Endothelial cell of umbilical vein (primary cell): ENCODE measurements at regions not wholly inside any gene's neighbourhood (a gene's known extent, or its start where the extent isn't known, plus 50 kb on each side); places are given as distances from the start of the nearest gene placed in this dataset.

Experiments
- BruUV-seq: library from RNA; stranded (reverse); fragments of 400-500 nt; replicated peaks from 2 replicates; lab custom pipeline; 2021; lab: Mats Ljungman, UMichigan
- CTCF ChIA-PET: fragments of 300-600, 350-600 bp; sonication (Branson Sonifier 250); formaldehyde crosslinking; loops from one replicate; lab custom pipeline; 2021; ENCODE audit warnings: antibody characterized with exemption, inconsistent platforms; lab: Charles Lee
- POLR2A ChIA-PET: fragments of 300-600, 350-600 bp; sonication (Branson Sonifier 250); formaldehyde crosslinking; loops from one replicate; lab custom pipeline; 2021; ENCODE audit warnings: antibody characterized with exemption, inconsistent platforms; lab: Charles Lee
- DNase-seq: peaks from one replicate; pipeline ENCODE4 v3.0.0-alpha.2; 2011; ENCODE audit warnings: low read depth, low spot score
- FAIRE-seq: peaks from 2 replicates; lab custom pipeline; 2011; peaks lifted over from hg19 to GRCh38; lab: Jason Lieb, UNC
- H2AFZ ChIP-seq: 2 replicates; pipeline ENCODE4 v1.6.0; 2012; ENCODE audit warnings: low read depth, low read length, control low read depth, inconsistent platforms
- H3K27ac ChIP-seq: 2 replicates; pipeline ENCODE4 v1.5.1; 2011; ENCODE audit warnings: low read depth, mild to moderate bottlenecking, control low read depth, low read length, moderate library complexity; ENCODE audit not compliant: insufficient read depth
- H3K27me3 ChIP-seq, 2 experiments: 2 replicates each; pipeline versions ENCODE4 v1.6.0 to v1.6.1; 2011; ENCODE audit warnings: low read length in 2 of 2, mixed read lengths in 1 of 2; ENCODE audit not compliant: control insufficient read depth in 2 of 2, insufficient read depth in 2 of 2
- H3K36me3 ChIP-seq, 2 experiments: 2 replicates in 1 of 2; 3 replicates in 1 of 2; pipeline ENCODE4 v1.5.1; 2011; ENCODE audit warnings: low read length in 2 of 2, mild to moderate bottlenecking in 1 of 2, moderate library complexity in 1 of 2; ENCODE audit not compliant: control insufficient read depth in 2 of 2, insufficient read depth in 2 of 2; ENCODE audit errors: extremely low read depth in 1 of 2
- H3K4me1 ChIP-seq: 3 replicates; pipeline ENCODE4 v1.5.1; 2011; ENCODE audit warnings: mild to moderate bottlenecking, low read length; ENCODE audit not compliant: control insufficient read depth, insufficient read depth; ENCODE audit errors: extremely low read depth
- H3K4me2 ChIP-seq: 2 replicates; pipeline ENCODE4 v1.6.1; 2011; ENCODE audit warnings: low read length, control low read depth, mixed read lengths; ENCODE audit not compliant: insufficient read depth
- H3K4me3 ChIP-seq, 3 experiments: fragments of 200-600 bp in 1 of 3; sonication (generic), shearing (Covaris generic) in 1 of 3; replicated peaks in 1 of 3; 2 replicates each; pipeline ENCODE4 v1.5.1; 2011 to 2016; ENCODE audit warnings: control low read depth in 3 of 3, low read length in 3 of 3, mild to moderate bottlenecking in 2 of 3, inconsistent platforms in 1 of 3, low read depth in 1 of 3, moderate library complexity in 1 of 3; ENCODE audit not compliant: insufficient read depth in 1 of 3
- H3K79me2 ChIP-seq: 2 replicates; pipeline ENCODE4 v1.6.0; 2012; ENCODE audit warnings: low read length, inconsistent platforms; ENCODE audit not compliant: control insufficient read depth, insufficient read depth
- H3K9ac ChIP-seq: replicated peaks from 2 replicates; pipeline ENCODE3; 2011; ENCODE audit warnings: low read length, control low read depth; ENCODE audit not compliant: insufficient read depth; ENCODE audit errors: extremely low read depth
- H3K9me1 ChIP-seq: replicated peaks from 3 replicates; pipeline ENCODE4 v1.6.0; 2011; ENCODE audit warnings: mild to moderate bottlenecking, low read length; ENCODE audit not compliant: control insufficient read depth, insufficient read depth; ENCODE audit errors: extremely low read depth
- H3K9me3 ChIP-seq: replicated peaks from 2 replicates; pipeline ENCODE4 v1.5.1; 2012; ENCODE audit warnings: low read length, inconsistent platforms; ENCODE audit not compliant: control insufficient read depth, insufficient read depth
- H4K20me1 ChIP-seq: replicated peaks from 2 replicates; pipeline ENCODE3; 2011; ENCODE audit warnings: mild to moderate bottlenecking, low read length; ENCODE audit not compliant: control insufficient read depth, insufficient read depth; ENCODE audit errors: extremely low read depth
- CTCF ChIP-seq, 2 donors: IDR thresholded peaks; 1 replicate in 1 of 2; 2 replicates in 1 of 2; pipeline ENCODE4 v1.5.1; 2011; ENCODE audit warnings: low read length in 2 of 2, mild to moderate bottlenecking in 2 of 2, moderate library complexity in 2 of 2, control low read depth in 1 of 2, inconsistent platforms in 1 of 2, low read depth in 1 of 2; ENCODE audit not compliant: insufficient read depth in 1 of 2; ENCODE audit errors: extremely low read depth in 1 of 2
- EZH2 ChIP-seq: IDR thresholded peaks from 2 replicates; pipeline ENCODE4 v1.6.1; 2012; ENCODE audit warnings: borderline replicate concordance, low read depth, mild to moderate bottlenecking, moderate library complexity, low read length, inconsistent platforms; ENCODE audit not compliant: severe bottlenecking
- POLR2A ChIP-seq: IDR thresholded peaks from 2 replicates; pipeline ENCODE4 v1.6.1; 2012; ENCODE audit warnings: low read depth, mild to moderate bottlenecking, control low read depth, low read length
- dilution Hi-C: fragments of 300-500 bp; cut with MboI; formaldehyde crosslinking; loops from one replicate; pipeline ENCODE4 v1.15.0; 2019; ENCODE audit warnings: low sequenced_read_pairs; ENCODE audit not compliant: extremely low pct_ligation_motif_present
- intact Hi-C: fragments of 100-400 bp; cut with micrococcal nuclease; formaldehyde crosslinking; loops from one replicate; pipeline ENCODE4 v1.10.0; 2022

GRCh38 chr14:22107753-22108152 lies 434.1 kb upstream of the OR4E1 start:
- FAIRE-seq (no peak), DNase-seq (no peak)
- Histone ChIP-seq H3K36me3 (no peaks in the 10 kb centered on the region), H3K4me3 (no peak overlapping the region), H3K27ac (no peak overlapping the region), H4K20me1 (no peaks in the 10 kb centered on the region), H3K9me3 (no peaks in the 10 kb centered on the region), H3K4me1 (no peaks in the 10 kb centered on the region), H3K27me3 (peaks cover 0 to 3% of the 10 kb centered on the region in 2 experiments), H3K4me2 (no peak overlapping the region), H3K9ac (no peak overlapping the region), H2AFZ (no peak overlapping the region), H3K79me2 (no peaks in the 10 kb centered on the region), H3K9me1 (no peaks in the 10 kb centered on the region)
- CTCF ChIA-PET, result interaction anchor here (1.3 to 1.6 kb wide), 2 partner anchors 12 to 24 kb away, joined by 5 to 7 read pairs; no protein-coding TSS in a partner anchor
- TF ChIP-seq POLR2A, result no peak
- BruUV-seq, result no TSS peak
- POLR2A ChIA-PET, result no interaction called here
- dilution Hi-C loops, result no loop called here
- intact Hi-C loops, result no loop called here

GRCh38 chr14:22106700-22107697 lies 433.4 kb upstream of the OR4E1 start:
- Histone ChIP-seq H2AFZ (no peak overlapping the region), H3K36me3 (no peaks in the 10 kb centered on the region), H3K4me1 (no peaks in the 10 kb centered on the region), H3K4me2 (no peak overlapping the region), H3K4me3 (no peak overlapping the region), H3K9ac (no peak overlapping the region), H3K9me3 (no peaks in the 10 kb centered on the region), H3K9me1 (no peaks in the 10 kb centered on the region), H3K79me2 (no peaks in the 10 kb centered on the region), H4K20me1 (no peaks in the 10 kb centered on the region), H3K27ac (no peak overlapping the region), H3K27me3 (no peaks in the 10 kb centered on the region)
- CTCF ChIA-PET, result interaction anchor here (1.0 to 2.2 kb wide), 4 partner anchors 11 to 200 kb away, joined by 3 to 10 read pairs (median 6); no protein-coding TSS in a partner anchor
- TF ChIP-seq EZH2 (no peak), CTCF (IDR thresholded peaks at IDR 0.05; ENCODE audit: extremely low read depth in 1 of 2, insufficient read depth in 1 of 2, low read depth in 1 of 2, low read length in 2 of 2) (no peak), POLR2A (no peak)
- no peak for DNase-seq
- intact Hi-C loops, result no loop called here
- POLR2A ChIA-PET, result no interaction called here
- no peak for FAIRE-seq
- no TSS peak for BruUV-seq
- dilution Hi-C loops, result no loop called here
